ENCODE measurements at regions not wholly inside any gene's neighbourhood (a gene's known extent, or its start where the extent isn't known, plus 50 kb on each side); places are given as distances from the start of the nearest gene placed in this dataset.

GRCh38 chr18:64618390-64618789, 469.5 kb upstream of the LINC00305 start:
- Histone ChIP-seq H3K27ac (no peak overlapping the region), H3K9me3 (no peaks in the 10 kb centered on the region), H3K4me1 (no peaks in the 10 kb centered on the region), H3K4me3 (no peak overlapping the region), H3K27me3 (no peaks in the 10 kb centered on the region), H3K36me3 (no peaks in the 10 kb centered on the region)
- no peak for DNase-seq (ENCODE audit: low spot score in 2 of 2)
- intact Hi-C loops (cut with DNase I; ENCODE audit: low total_unique reads): no loop called here
- TF ChIP-seq CTCF (IDR thresholded peaks at IDR 0.05) (no peak), POLR2A (IDR thresholded peaks at IDR 0.05) (no peak), POLR2AphosphoS5 (IDR thresholded peaks at IDR 0.05) (no peak)

- DNase-seq (ENCODE audit: low spot score in 2 of 2): no peak
- Histone ChIP-seq H3K9me3 (no peaks in the 10 kb centered on the region), H3K27me3 (no peaks in the 10 kb centered on the region), H3K4me3 (no peak overlapping the region), H3K36me3 (no peaks in the 10 kb centered on the region), H3K4me1 (no peaks in the 10 kb centered on the region), H3K27ac (no peak overlapping the region)
- intact Hi-C loops (cut with DNase I; ENCODE audit: low total_unique reads): no loop called here
- TF ChIP-seq CTCF (IDR thresholded peaks at IDR 0.05) (no peak), POLR2A (IDR thresholded peaks at IDR 0.05) (no peak), POLR2AphosphoS5 (IDR thresholded peaks at IDR 0.05) (no peak)
Observed at GRCh38 chr18:64615021-64615420, 466.1 kb upstream of the LINC00305 start.

- intact Hi-C loops (cut with DNase I; ENCODE audit: low total_unique reads): no loop called here
- Histone ChIP-seq H3K4me3 (no peak overlapping the region), H3K36me3 (no peaks in the 10 kb centered on the region), H3K9me3 (no peaks in the 10 kb centered on the region), H3K27ac (no peak overlapping the region), H3K27me3 (no peaks in the 10 kb centered on the region), H3K4me1 (no peaks in the 10 kb centered on the region)
- no peak for DNase-seq (ENCODE audit: low spot score in 2 of 2)
- TF ChIP-seq CTCF (IDR thresholded peaks at IDR 0.05) (no peak), POLR2AphosphoS5 (IDR thresholded peaks at IDR 0.05) (no peak), POLR2A (IDR thresholded peaks at IDR 0.05) (no peak)
Observed at GRCh38 chr18:64614446-64614845, 465.6 kb upstream of the LINC00305 start.

- H3K27me3 ChIP-seq: no peaks in the 10 kb centered on the region
- H3K36me3 ChIP-seq: no peaks in the 10 kb centered on the region
- intact Hi-C loops (cut with DNase I; ENCODE audit: low total_unique reads): no loop called here
- no peaks in the 10 kb centered on the region for H3K9me3 ChIP-seq
- no peak overlapping the region for H3K27ac ChIP-seq
- no peak overlapping the region for H3K4me3 ChIP-seq
- TF ChIP-seq CTCF (IDR thresholded peaks at IDR 0.05) (no peak), POLR2A (IDR thresholded peaks at IDR 0.05) (no peak), POLR2AphosphoS5 (IDR thresholded peaks at IDR 0.05) (no peak)
- H3K4me1 ChIP-seq: no peaks in the 10 kb centered on the region
- no peak for DNase-seq (ENCODE audit: low spot score in 2 of 2)
Observed at GRCh38 chr18:64592246-64592645, 443.4 kb upstream of the LINC00305 start.

GRCh38 chr18:64589000-64589399, 440.1 kb upstream of the LINC00305 start:
- intact Hi-C loops (cut with DNase I; ENCODE audit: low total_unique reads): no loop called here

More at GRCh38 chr18:64589000-64589399, 440.1 kb upstream of the LINC00305 start:
- Histone ChIP-seq H3K27ac (no peak overlapping the region), H3K4me3 (no peak overlapping the region), H3K4me1 (no peaks in the 10 kb centered on the region), H3K9me3 (no peaks in the 10 kb centered on the region), H3K36me3 (no peaks in the 10 kb centered on the region), H3K27me3 (no peaks in the 10 kb centered on the region)
- no peak for DNase-seq (ENCODE audit: low spot score in 2 of 2)
- TF ChIP-seq POLR2AphosphoS5 (IDR thresholded peaks at IDR 0.05) (no peak), CTCF (IDR thresholded peaks at IDR 0.05) (no peak), POLR2A (IDR thresholded peaks at IDR 0.05) (no peak)
